ENCODE measurements at regions not wholly inside any gene's neighbourhood (a gene's known extent, or its start where the extent isn't known, plus 50 kb on each side); places are given as distances from the start of the nearest gene placed in this dataset.

DNA sequence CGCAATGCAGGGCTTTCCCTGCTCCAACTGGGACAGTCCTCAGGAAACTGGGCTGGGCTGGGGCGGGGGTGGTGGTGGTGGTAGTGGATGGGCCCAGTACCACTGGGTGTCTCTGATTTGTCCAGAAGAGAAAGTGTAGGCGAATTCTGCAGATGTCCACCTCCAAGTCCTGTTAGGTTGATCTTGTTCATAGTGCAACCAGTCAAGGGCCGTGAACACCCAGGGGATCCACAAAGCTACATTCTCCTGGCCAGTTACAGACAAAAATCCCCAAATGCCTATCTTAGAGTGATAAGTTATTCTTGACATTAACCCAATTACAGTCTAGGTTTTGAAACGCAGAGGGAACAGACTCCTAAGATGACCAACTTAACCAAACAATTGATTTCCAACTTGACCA is 97.5 kb upstream of the SHB start (continued):
- TF ChIP-seq, protein P1, sequence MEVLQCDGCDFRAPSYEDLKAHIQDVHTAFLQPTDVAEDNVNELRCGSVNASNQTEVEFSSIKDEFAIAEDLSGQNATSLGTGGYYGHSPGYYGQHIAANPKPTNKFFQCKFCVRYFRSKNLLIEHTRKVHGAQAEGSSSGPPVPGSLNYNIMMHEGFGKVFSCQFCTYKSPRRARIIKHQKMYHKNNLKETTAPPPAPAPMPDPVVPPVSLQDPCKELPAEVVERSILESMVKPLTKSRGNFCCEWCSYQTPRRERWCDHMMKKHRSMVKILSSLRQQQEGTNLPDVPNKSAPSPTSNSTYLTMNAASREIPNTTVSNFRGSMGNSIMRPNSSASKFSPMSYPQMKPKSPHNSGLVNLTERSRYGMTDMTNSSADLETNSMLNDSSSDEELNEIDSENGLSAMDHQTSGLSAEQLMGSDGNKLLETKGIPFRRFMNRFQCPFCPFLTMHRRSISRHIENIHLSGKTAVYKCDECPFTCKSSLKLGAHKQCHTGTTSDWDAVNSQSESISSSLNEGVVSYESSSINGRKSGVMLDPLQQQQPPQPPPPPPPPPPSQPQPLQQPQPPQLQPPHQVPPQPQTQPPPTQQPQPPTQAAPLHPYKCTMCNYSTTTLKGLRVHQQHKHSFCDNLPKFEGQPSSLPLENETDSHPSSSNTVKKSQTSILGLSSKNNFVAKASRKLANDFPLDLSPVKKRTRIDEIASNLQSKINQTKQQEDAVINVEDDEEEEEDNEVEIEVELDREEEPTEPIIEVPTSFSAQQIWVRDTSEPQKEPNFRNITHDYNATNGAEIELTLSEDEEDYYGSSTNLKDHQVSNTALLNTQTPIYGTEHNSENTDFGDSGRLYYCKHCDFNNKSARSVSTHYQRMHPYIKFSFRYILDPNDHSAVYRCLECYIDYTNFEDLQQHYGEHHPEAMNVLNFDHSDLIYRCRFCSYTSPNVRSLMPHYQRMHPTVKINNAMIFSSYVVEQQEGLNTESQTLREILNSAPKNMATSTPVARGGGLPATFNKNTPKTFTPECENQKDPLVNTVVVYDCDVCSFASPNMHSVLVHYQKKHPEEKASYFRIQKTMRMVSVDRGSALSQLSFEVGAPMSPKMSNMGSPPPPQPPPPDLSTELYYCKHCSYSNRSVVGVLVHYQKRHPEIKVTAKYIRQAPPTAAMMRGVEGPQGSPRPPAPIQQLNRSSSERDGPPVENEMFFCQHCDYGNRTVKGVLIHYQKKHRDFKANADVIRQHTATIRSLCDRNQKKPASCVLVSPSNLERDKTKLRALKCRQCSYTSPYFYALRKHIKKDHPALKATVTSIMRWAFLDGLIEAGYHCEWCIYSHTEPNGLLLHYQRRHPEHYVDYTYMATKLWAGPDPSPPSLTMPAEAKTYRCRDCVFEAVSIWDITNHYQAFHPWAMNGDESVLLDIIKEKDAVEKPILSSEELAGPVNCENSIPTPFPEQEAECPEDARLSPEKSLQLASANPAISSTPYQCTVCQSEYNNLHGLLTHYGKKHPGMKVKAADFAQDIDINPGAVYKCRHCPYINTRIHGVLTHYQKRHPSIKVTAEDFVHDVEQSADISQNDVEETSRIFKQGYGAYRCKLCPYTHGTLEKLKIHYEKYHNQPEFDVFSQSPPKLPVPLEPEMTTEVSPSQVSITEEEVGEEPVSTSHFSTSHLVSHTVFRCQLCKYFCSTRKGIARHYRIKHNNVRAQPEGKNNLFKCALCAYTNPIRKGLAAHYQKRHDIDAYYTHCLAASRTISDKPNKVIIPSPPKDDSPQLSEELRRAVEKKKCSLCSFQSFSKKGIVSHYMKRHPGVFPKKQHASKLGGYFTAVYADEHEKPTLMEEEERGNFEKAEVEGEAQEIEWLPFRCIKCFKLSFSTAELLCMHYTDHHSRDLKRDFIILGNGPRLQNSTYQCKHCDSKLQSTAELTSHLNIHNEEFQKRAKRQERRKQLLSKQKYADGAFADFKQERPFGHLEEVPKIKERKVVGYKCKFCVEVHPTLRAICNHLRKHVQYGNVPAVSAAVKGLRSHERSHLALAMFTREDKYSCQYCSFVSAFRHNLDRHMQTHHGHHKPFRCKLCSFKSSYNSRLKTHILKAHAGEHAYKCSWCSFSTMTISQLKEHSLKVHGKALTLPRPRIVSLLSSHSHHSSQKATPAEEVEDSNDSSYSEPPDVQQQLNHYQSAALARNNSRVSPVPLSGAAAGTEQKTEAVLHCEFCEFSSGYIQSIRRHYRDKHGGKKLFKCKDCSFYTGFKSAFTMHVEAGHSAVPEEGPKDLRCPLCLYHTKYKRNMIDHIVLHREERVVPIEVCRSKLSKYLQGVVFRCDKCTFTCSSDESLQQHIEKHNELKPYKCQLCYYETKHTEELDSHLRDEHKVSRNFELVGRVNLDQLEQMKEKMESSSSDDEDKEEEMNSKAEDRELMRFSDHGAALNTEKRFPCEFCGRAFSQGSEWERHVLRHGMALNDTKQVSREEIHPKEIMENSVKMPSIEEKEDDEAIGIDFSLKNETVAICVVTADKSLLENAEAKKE (CRISPR knock-in tag; IDR thresholded peaks at IDR 0.05), result no peak
- no peak for TF ChIP-seq CREB1 (CRISPR knock-in tag; IDR thresholded peaks at IDR 0.05; ENCODE audit: low read depth)
- TF ChIP-seq, protein P2, sequence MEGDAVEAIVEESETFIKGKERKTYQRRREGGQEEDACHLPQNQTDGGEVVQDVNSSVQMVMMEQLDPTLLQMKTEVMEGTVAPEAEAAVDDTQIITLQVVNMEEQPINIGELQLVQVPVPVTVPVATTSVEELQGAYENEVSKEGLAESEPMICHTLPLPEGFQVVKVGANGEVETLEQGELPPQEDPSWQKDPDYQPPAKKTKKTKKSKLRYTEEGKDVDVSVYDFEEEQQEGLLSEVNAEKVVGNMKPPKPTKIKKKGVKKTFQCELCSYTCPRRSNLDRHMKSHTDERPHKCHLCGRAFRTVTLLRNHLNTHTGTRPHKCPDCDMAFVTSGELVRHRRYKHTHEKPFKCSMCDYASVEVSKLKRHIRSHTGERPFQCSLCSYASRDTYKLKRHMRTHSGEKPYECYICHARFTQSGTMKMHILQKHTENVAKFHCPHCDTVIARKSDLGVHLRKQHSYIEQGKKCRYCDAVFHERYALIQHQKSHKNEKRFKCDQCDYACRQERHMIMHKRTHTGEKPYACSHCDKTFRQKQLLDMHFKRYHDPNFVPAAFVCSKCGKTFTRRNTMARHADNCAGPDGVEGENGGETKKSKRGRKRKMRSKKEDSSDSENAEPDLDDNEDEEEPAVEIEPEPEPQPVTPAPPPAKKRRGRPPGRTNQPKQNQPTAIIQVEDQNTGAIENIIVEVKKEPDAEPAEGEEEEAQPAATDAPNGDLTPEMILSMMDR (conservative IDR thresholded peaks at IDR 0.05; ENCODE audit: low read depth in 2 of 2), result no peak

DNA sequence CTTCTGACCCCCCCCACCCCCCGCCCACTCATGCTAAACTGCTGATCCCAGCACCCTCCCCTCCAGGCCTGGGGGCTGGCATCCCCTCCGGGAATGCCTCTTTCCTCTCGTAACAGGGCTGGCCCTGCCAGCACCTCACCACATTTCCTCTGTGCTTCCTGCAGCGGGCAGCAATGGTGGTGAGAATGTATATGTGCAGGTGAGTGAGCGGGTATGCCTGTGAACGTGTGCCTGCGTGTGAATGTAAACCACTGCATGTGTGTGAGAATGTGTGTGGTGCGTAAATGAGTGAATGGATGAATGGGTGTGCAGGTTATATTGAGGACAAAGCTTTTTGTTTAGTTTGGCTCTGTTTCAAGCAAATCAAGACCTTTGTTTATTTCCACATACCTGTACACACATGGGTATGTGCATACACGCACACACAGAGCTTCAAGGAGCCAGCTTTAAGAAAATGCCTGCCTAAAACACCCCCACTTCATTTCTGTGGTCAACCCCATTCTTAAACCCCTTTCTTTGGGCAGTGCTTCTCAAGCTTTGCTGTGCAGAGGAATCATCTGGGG is 95.7 kb upstream of the SHB start:
- H3K4me1 Mint-ChIP-seq, result no peaks in the 10 kb centered on the region
- peaks cover 10% of the 10 kb centered on the region for H3K27me3 Mint-ChIP-seq (ENCODE audit: insufficient read depth, low read depth, poor library complexity)
- ATAC-seq (no peak), DNase-seq (ENCODE audit: low spot score) (no peak)
- H3K36me3 Mint-ChIP-seq (ENCODE audit: low read depth), result peaks cover 3% of the 10 kb centered on the region
- H3K9me2 ChIP-seq (ENCODE audit: insufficient read depth), result 0 out of 2 replicates have a peak, but pooled peaks cover 3% of the 10 kb centered on the region
- H2AFZ ChIP-seq, result no peak overlapping the region
- H4K20me1 ChIP-seq (replicated peaks; ENCODE audit: insufficient read depth), result no peaks in the 10 kb centered on the region
- no peaks in the 10 kb centered on the region for H3K27me3 ChIP-seq (ENCODE audit: insufficient read depth)
- no peak overlapping the region for H3K4me2 ChIP-seq
- H3K4me3 Mint-ChIP-seq, result no peak overlapping the region
- H3K4me3 ChIP-seq, result no peak overlapping the region
- no peaks in the 10 kb centered on the region for H3K36me3 ChIP-seq (ENCODE audit: insufficient read depth)
- no peaks in the 10 kb centered on the region for H3F3A ChIP-seq (replicated peaks; ENCODE audit: low read depth)
- no peaks in the 10 kb centered on the region for H3K79me2 ChIP-seq (replicated peaks; ENCODE audit: insufficient read depth)
- no peaks in the 10 kb centered on the region for H3K4me1 ChIP-seq (ENCODE audit: insufficient read depth)
- H3K9me3 Mint-ChIP-seq, result peaks cover 6% of the 10 kb centered on the region
- no peak overlapping the region for H3K27ac Mint-ChIP-seq
- H3K27ac ChIP-seq (ENCODE audit: low read depth), result no peak overlapping the region
- TF ChIP-seq, protein P3, sequence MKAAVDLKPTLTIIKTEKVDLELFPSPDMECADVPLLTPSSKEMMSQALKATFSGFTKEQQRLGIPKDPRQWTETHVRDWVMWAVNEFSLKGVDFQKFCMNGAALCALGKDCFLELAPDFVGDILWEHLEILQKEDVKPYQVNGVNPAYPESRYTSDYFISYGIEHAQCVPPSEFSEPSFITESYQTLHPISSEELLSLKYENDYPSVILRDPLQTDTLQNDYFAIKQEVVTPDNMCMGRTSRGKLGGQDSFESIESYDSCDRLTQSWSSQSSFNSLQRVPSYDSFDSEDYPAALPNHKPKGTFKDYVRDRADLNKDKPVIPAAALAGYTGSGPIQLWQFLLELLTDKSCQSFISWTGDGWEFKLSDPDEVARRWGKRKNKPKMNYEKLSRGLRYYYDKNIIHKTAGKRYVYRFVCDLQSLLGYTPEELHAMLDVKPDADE (IDR thresholded peaks at IDR 0.05), result no peak
- TF ChIP-seq, protein P2 (conservative IDR thresholded peaks at IDR 0.05; ENCODE audit: low read depth in 2 of 2), result no peak
- no peak for TF ChIP-seq ZNF331 (CRISPR knock-in tag; IDR thresholded peaks at IDR 0.05; ENCODE audit: low read depth)
- TF ChIP-seq STAT1 (IDR thresholded peaks at IDR 0.05; ENCODE audit: unreplicated experiment), result no peak
- TF ChIP-seq NANOG (IDR thresholded peaks at IDR 0.05; ENCODE audit: borderline replicate concordance), result no peak
- TF ChIP-seq EZH2 (IDR thresholded peaks at IDR 0.05; ENCODE audit: low read depth, unreplicated experiment), result no peak

All from GM23338 (cell line).